NCI-H1436 (cell line): ENCODE measurements at regions not wholly inside any gene's neighbourhood (a gene's known extent, or its start where the extent isn't known, plus 50 kb on each side); places are given as distances from the start of the nearest gene placed in this dataset.

Experiments
- DNase-seq: peaks from one replicate; lab custom pipeline; 2025; lab: John Stamatoyannopoulos, UW

DNA sequence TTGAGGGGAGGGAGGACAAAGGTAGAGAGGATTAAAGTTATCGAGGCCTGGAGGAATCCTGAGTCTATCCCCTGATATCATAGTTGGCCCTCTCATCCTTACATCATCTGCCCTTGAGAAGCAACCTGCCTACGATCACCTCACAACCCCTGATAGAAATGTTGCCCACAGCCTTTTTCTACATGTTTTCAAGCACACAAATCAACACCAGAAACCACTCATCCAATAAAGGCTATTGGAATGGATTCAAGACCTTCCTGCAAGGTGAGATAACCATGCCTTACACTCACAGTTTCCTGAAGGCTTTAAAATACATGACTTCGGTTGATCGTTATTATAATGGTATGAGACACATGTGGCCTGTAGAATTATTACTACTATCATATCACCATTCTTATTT lies 175.7 kb upstream of the EGLN3 start:
- no peak for DNase-seq

DNA sequence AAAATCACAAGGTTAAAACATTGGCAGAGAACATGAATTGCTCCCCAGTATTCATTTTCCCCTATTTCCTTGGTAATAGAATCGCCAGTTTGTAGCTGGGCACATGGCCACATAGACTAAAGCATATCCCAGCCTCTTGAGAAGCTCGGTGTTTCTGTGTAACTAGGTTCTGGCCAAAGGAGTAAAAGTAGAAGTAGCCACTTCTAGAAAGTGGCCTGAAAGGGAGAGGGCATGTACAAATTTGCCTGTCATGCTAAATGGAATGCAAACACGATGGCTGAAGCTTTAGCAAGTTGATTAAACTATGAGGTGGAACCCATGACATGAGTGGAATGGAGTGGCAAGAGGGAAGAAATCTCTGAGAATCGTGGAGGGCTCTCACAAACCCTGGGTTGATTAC lies 173.7 kb upstream of the EGLN3 start:
- DNase-seq: no peak

DNA sequence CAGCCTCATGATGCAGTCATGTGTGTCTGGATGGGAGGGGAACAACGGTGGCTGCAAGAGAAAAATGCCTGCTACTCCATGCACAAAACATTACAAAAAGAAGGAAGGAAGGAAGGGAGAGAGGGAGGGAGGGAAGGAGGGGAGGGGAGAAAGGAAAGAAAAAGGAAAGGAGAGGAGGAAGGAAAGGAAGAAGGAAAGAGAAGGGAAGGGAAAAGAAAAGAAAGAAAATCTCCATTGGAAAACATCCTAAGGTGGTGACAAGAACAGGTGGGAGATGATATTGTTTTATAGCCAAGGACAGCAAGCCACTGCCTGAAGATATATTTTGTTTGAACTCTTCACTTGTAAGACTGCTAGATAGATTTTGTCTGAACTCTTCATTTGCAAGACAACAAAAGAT lies 171.8 kb upstream of the EGLN3 start:
- DNase-seq: no peak

DNA sequence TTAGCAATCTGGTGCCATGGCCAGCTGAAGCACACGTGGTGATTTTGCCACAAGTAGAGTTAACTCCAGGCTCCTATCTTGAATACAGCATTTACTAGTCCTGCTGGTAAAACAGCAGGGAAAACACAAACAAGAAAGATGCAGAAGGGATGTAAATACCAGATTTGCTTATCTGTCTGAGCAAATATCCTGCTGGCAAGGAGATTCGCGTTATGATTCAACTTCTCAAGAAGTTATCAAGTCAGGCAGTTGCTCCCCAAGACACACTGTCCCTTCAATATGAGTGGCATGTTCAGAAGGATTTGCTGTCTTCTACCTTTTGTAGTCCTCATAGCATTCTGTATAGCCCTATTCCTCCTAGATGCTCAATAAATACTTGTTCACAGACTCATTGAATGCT lies 171.2 kb upstream of the EGLN3 start:
- DNase-seq: no peak

DNA sequence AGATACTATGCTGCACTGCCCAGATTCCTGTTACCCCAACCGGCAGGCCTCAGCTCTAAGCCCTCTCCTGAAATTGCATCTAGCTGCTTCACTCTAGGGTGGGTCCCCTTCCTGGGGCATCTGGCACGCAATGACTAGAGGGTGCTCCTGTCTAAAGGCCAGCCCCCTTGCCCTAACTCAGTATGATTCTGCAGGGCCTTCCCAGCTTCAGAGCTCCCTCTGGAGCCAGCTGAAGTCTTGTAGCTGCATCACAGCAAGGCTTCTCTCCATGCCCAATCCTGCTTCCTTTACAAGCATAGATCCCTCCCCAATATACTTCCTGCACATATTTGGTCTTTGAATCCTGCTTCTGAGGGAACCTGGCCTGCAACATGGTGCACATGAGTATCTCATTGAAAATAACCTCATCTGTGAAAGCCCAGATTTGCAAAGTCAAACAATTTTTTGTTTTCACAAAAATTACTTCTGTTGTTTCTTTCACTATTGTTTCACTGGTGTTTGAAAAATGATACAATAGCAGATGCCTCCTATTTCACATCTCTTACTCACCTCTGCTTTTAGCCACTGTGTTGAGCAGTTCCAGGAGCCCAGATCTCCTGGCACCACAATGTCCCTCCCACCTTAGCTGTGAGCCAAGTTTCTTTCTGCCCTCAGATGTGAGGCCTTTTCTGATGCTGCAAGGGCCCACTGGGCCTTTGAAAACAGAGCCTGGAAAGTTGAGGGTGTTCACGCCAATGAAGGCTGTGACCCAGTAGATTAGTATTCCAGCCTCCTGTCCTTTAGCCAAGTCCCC lies 169.5 kb upstream of the EGLN3 start:
- DNase-seq: no peak

DNA sequence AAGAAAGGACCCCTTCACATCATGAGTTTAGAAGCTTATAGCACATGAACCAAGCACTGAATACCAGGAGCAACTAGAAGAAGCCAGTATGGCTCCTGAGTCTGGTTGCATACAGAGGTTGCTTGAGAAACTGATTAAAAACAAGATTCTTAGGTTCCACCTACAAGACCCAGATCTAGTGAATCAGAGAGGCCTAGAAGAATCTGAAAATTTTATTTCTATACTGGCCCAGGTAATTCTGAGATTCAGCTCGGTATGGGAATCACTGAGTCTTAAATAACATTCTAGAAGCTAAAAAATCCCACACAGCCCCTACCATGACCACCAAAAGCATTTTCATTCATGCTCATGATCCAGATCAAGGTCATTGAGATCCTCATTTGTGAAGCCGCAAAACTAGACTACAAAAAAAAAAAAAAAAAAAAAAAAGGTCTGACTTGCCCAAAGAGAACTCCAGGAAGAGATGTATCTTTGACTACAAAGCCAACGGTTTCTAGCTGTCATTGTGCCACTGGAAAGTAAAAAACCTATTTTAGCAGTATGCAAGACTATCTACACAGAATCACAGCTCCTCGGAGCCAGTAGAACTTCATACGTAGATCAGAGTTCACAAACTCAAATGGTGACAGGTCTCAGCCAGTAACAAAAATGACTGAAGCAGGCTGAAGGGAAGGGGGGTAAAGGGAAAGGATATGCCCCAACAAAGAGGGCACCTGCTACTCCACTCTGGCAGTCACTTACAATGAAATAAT lies 168.4 kb upstream of the EGLN3 start:
- DNase-seq: no peak

DNA sequence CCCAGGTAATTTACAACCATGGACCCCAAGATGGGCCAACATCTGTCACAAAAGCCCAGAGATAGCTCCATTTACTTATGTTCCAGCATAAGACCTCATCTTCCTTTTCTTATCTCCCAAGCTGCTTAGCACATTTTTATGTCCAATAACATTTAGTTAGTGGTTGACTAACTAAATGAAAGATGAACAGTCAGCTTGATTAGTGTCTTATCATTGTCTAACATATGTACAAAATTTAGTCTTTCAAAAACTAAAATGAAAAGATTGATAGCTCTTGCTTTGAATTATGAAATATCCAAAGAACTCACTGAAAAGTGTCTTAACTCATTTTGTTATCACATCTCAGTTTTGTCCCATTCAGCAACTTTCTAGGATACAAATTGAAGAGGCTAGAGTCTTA lies 163.1 kb upstream of the EGLN3 start:
- no peak for DNase-seq

DNA sequence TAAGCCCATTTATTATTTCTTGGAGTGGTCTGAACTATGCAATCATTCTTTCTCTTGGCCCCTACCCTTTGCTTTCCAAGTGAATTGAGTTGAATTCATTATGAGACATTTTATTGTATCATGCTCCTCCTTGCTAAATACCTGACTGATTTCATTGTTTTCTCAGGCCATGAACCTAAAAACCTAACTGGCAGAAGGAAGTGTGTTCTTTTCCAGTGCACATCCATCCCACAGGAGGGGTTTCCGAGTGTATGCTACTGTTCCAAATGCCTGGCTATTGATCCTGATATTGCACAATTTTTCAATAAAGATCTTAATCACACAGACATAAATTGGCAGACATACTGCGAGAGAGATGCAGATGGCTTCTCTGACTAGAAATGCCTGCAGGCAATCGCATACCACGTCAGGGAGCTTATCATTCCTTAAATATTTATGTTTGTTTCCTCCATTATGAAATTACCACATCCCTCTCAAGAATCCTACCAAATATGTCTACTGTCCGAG lies 162.2 kb upstream of the EGLN3 start:
- DNase-seq: no peak

DNA sequence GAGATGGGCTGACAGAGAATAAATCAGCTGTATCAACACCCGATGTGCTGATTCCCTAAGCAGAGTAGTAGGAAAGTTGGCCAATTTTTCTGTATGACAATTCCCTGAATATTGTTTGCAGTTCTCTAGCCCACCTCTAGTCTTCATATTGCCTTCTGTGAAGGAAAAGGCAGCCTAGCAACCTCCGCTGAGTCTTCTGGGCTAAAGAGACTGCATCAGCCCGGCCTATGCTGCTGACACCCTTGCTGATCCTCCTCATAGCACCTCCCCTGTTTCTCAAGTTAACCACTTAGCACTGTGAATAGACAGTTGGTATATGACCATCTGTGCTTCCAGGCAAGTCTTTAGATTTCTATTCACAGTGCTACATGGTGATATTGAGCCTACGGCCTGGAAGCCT lies 161.1 kb upstream of the EGLN3 start:
- DNase-seq: no peak

DNA sequence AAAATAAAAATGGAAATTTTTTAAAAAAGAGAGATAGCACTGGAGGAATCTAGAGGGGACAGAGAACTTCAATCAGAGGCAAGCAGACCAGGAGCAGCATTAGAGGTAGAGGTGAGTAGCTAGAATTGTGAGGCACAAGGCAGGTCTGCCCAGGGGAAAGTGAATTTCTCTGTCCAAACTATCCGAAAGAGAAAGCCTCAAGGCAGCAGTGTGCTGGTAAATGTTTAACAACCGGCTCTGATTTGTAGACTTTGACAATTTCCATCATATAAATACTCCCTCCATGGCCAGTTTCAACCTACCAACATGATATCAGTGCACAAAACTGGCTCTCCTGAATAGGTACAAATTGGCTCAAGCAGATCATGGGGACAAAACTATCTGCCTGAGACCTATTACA lies 160.6 kb upstream of the EGLN3 start:
- no peak for DNase-seq

DNA sequence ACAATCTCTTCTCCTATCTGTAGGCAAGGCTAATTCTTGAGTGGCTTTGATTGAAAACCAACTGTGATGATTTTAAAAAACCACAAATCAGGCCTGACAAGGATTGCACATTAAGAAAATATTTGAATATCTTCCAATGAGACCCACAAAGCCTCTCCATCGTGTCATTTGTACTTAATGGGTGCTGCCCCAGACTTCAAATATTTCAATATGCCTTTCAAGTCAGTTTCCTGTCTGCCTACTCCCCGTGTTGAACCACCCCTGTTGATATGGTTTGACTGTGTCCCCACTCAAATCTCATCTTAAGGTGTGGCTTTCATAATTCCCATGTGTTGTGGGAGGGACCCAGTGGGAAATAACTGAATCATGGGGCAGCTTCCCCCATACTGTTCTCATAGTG lies 159.7 kb upstream of the EGLN3 start:
- no peak for DNase-seq

DNA sequence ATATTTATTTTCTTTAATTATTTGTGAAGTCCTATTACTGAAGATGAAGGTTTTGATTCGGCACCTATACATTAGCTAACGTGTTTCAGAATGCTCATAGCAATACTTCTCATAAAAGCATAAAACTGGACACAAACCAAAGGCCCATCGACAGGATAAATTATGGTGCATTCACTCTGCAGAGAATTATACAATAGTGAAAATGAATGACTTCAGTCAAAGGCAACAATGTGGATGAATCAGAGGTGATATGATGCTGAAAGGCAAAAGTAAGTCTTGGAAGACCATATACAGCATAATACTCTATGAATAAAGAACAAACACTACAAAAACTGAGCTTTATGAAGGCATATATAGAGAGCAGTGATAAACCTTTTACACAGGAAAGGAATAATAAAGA lies 156.6 kb upstream of the EGLN3 start:
- DNase-seq: no peak

DNA sequence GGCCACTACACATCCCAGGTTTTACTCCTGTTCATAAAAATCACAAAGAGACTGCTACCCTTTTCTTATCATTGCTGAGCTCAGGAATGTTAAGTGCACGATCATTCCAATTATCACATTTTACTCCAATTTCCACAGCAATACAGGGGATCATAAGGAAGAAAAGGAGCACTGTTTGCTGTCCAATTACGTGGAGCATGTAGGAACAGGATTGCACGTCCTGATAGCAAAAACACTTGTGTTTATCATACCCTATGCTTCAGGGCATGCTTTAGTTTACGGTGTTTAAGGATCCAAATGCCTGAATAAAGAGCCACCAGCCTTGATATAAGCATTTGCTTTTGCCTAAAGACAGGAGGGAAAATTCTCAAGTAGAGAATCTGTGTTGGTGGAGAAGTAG lies 155.4 kb upstream of the EGLN3 start:
- no peak for DNase-seq

DNA sequence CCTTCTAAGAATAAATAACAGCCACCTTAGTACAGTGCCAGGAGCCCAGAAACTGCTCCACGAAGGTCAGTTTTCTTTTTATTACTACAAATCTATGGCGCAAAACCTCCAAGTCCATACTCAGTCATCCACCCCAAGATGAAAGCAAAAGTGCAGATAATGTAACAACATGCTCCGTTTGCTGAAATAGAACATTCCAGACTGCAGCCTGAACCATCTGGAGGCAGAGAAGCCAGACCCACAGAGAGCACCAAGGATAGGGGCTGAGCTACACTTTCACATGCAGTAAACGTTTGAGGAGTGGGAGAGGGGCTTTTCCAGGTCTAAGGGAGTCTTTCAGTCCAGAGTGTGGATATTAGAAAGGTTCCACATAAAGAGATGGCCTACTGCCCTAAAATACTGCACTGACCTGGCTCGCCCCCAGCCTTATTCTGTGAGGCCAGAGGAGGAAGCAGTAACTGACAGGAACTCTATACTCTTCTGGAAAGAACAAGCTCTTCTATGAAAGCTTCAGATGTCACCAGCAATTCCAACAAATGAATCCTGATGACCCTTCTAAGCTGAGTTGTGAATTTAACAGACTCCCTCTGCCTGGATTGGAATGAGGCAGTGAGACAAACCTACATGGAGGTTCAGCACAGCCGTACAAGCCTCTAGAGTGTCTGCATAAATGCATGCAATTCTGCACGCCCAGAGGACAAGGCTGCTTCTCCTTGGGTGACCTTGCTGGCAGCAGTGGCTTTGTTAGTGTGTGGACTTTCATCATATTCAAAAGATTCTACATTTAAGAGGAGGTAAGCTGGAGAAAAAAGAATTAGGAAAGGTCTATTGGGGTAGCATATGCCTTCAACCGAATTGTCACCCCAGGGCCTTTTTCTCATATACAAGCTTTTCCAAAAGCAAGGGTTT lies 153.9 kb upstream of the EGLN3 start:
- no peak for DNase-seq

DNA sequence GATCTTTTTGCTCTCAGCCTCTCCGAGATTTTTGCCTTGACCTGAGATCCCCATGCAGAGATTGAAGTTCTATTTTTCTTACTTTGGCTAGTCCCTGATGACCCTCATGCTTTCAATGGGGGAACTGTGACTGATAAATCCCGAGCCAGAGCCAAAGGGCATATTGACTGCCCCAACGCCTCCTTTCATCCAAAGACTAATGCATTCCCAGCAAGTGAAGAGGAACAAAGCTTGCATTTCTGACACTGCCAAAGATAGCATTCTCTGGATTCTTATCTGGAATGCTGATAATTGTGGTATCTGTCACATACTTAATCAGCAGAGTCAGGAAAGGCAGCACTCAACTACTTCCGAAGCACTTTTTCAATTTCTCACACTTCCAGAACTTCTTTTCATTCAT lies 152.3 kb upstream of the EGLN3 start:
- DNase-seq: no peak

DNA sequence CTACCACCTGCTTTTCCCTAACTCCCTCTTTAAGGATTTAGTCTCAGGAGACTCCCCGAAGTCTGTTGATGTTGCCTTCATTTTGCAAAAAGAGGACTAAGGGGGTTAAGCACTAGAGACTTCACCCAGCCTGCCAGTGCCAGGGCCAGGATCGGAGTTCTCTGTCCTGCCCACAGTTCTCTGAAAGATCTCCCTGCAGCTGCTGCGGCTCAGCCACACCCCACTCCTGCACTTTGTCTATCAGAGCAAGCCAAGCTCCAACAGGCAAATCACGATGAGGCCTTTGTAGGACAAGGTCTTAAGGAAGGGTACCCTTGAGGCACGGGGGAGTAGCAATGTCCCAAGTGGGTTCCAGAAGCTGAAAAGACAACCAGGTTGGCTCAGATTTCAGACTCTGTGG lies 148.8 kb upstream of the EGLN3 start:
- no peak for DNase-seq

DNA sequence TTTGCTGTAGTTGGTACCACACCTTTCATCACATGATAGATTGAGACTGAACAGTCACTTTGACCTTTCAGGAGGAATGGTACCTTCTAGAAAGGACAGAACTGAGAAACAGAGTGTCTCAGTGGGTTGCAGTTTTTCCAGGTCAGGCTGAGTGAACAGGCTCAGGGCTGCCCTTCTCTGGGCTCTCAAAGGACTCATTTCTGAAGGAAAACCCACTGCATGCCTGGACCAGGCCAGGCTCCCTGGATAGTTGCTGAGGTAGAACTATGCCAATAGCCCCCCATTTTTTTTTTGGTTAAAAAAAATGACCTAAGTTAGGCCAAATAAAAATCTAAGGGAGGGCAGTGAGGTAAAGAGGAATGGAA lies 148.1 kb upstream of the EGLN3 start:
- no peak for DNase-seq

DNA sequence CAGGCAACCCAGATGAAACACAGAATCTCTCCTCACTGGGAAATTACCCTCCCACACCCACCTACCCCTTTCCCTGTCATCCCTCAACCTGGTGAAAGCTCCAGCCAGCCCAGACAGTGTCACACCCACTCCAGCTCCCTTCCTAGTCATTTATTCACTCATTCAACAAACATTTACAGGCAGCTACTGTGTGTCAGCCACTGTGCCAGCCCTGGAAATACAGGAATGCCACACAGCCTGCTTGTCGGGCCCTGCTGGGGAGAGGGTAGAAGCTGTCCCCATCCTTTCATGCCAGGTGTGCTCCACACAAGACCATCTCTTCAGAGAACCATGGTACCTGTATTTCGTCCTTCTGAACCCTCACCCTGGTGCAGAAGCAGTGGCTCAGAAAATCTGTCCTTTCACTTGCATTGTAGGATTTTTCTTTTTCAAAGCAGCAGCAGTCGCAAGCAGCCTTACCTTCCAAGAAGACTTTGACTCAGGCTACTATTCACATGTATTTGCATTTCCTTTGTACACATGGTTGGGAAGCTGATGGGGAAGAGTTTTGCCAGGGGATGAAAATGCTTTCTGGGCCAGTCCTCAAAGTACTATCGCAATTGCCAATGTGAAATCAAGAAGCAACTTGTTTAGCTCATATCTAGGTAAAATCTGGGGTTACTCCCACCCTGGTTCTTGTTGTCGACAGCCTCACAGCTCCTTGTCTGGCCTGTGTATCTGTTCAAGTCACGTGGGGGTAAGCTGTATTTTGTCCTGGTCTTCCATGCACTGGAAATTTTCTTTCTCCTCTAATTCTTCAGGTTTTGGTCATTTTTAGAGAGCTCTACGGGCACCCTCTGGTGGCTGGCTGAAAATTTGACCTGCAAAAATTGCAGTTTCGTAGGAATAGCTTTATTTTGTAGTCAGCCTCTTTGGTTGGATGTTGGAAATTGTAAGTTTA lies 147.4 kb upstream of the EGLN3 start:
- no peak for DNase-seq

DNA sequence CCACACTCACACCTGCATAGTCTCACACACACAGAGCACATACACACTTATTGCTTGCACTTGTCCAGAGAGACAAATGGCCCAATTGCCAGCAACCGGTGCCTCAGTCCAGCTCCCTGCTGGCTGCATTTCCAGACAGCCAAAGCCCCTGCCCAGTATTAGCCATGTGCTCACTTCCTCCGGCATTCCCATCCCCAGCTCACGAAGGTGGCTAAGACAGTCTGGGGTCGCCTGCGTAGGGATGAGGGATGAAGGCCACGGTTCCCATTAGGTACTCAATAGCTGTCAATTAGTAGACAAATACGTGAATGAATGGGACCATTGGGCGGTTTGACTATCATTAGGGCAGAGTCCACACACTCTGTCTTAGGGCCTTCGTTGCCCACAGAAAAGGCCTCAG lies 146.8 kb upstream of the EGLN3 start:
- DNase-seq: no peak

DNA sequence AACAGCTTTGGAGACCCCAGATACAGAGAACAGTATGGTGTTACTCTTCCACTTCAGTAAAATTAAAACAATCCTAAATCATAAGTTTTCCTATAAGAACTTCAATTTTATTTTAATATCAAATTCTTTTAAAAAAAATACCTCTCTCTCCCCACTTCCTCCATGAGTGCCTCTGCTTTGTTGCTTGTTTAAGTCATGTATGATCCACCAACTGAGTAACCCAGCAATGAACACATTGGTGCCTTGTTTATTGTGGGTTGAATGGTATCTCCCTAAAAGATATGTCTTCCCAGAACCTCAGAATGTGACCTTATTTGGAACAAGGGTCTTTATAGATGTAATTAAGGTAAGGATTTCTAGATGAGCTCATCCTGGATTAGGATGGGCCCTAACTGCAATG lies 143.5 kb upstream of the EGLN3 start:
- DNase-seq: no peak

DNA sequence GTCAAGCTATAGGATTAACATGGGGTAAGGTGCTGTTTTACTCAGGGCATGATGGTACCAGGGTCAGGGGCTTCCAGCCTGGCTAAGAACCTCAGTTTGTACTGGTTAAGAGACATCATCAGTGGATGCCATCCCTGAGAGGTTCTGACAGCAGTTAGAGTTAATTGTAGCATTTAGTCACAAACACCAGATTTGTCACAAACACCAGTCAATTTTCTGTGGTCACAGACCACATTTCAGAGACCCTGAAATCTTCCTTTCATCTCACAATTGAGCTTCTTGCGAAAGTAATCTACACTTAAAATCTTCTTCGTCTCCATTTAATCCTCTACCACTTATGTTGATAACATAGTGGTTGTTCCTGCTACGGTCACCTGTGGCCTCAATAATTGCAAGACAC lies 143.0 kb upstream of the EGLN3 start:
- no peak for DNase-seq

DNA sequence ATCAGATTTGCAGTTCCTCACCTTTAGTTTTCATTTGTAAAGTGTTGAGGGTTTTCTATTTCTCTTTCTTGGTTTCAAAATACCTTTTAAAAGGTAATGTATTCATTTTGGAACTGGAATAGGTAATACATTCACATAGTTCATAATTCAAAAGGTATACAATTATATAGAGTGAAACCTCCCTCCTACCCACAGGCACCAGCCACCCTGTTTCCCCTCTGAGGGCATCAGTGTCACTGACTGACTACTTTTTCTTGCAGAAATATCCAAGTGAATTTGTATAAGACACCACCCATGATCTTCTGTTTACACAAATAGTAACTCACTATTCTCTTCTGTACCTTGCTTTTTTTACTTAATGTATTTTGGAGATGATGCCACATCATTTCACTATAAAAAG lies 139.6 kb upstream of the EGLN3 start:
- no peak for DNase-seq
